Fibroblast of lung (primary cell): ENCODE measurements at regions not wholly inside any gene's neighbourhood (a gene's known extent, or its start where the extent isn't known, plus 50 kb on each side); places are given as distances from the start of the nearest gene placed in this dataset.

Experiments used
- EZH2 ChIP-seq: IDR thresholded peaks from 2 replicates; pipeline ENCODE4 v1.5.1; 2012; ENCODE audit warnings: low read length, control low read depth, mild to moderate bottlenecking; ENCODE audit errors: missing control alignments
- TF ChIP-seq, protein P1 (sequence below), 2 donors: IDR thresholded peaks in 1 of 2; conservative IDR thresholded peaks in 1 of 2; 1 replicate in 1 of 2; 2 replicates in 1 of 2; pipeline ENCODE4 v1.5.1; 2011 to 2012; ENCODE audit warnings: low read length in 2 of 2, control low read depth in 1 of 2, inconsistent platforms in 1 of 2, low read depth in 1 of 2, mild to moderate bottlenecking in 1 of 2

- TF ChIP-seq, protein P1, sequence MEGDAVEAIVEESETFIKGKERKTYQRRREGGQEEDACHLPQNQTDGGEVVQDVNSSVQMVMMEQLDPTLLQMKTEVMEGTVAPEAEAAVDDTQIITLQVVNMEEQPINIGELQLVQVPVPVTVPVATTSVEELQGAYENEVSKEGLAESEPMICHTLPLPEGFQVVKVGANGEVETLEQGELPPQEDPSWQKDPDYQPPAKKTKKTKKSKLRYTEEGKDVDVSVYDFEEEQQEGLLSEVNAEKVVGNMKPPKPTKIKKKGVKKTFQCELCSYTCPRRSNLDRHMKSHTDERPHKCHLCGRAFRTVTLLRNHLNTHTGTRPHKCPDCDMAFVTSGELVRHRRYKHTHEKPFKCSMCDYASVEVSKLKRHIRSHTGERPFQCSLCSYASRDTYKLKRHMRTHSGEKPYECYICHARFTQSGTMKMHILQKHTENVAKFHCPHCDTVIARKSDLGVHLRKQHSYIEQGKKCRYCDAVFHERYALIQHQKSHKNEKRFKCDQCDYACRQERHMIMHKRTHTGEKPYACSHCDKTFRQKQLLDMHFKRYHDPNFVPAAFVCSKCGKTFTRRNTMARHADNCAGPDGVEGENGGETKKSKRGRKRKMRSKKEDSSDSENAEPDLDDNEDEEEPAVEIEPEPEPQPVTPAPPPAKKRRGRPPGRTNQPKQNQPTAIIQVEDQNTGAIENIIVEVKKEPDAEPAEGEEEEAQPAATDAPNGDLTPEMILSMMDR (conservative IDR thresholded peaks at IDR 0.05 in 1 of 2, IDR thresholded peaks at IDR 0.05 in 1 of 2; ENCODE audit: low read depth in 1 of 2, low read length in 2 of 2): no peak
- no peak for TF ChIP-seq EZH2
Measured at GRCh38 chr6:19635728-19636127, 201.4 kb upstream of the ID4 start.
